ENCODE measurements at regions not wholly inside any gene's neighbourhood (a gene's known extent, or its start where the extent isn't known, plus 50 kb on each side); places are given as distances from the start of the nearest gene placed in this dataset.
"Not testable (repeated sequence)": the region's sequence is repeated elsewhere in the genome, so short reads cannot be mapped to it uniquely, and the experiment has no call there.

DNA sequence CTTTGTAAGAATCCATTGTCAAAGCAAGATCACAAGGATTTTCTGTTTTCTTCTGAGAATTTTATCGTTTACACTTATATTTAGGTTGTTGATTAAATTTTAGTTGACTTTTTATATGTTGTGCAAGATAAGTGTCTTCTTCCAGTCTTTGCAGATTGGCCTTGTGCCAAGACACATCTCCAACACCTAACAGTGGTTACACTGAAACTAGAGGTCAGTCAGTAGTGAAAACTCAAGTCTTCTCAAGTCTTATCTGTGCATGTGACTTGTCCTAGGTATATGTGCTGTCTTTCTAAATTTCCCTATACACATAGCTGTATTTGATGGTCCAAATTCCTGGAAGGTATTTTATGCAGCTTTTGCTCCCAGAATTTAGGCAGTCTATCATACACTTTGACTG lies 1183.2 kb upstream of the B3GALT2 start:
- TF ChIP-seq, protein P1, sequence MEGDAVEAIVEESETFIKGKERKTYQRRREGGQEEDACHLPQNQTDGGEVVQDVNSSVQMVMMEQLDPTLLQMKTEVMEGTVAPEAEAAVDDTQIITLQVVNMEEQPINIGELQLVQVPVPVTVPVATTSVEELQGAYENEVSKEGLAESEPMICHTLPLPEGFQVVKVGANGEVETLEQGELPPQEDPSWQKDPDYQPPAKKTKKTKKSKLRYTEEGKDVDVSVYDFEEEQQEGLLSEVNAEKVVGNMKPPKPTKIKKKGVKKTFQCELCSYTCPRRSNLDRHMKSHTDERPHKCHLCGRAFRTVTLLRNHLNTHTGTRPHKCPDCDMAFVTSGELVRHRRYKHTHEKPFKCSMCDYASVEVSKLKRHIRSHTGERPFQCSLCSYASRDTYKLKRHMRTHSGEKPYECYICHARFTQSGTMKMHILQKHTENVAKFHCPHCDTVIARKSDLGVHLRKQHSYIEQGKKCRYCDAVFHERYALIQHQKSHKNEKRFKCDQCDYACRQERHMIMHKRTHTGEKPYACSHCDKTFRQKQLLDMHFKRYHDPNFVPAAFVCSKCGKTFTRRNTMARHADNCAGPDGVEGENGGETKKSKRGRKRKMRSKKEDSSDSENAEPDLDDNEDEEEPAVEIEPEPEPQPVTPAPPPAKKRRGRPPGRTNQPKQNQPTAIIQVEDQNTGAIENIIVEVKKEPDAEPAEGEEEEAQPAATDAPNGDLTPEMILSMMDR (IDR thresholded peaks at IDR 0.05; ENCODE audit: low read length, missing control alignments): no peak
- H3K4me3 ChIP-seq (replicated peaks; ENCODE audit: low read depth, low read length): no peak overlapping the region
- no peak for DNase-seq (ENCODE audit: low read depth)

DNA sequence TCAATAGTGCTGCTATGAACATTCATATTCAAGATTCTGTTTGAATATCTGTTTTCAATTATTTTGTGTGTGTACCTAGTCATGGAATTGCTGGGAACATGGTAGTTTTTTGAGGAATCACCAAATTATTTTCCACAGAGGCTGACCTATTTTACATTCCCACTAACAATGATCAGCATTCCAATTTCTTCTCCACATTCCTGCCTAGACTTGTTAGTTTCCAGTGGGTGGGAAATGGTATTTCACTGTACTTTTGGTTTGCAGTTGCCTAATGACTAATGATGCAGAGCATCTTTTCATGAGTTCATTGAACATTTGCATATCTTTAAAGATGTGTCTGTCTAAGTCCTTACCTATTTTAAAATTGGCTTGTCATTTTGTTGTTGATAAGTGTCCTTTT lies 1182.6 kb upstream of the B3GALT2 start:
- TF ChIP-seq, protein P1 (IDR thresholded peaks at IDR 0.05; ENCODE audit: low read length, missing control alignments): no peak
- DNase-seq (ENCODE audit: low read depth): no peak
- no peak overlapping the region for H3K4me3 ChIP-seq (replicated peaks; ENCODE audit: low read depth, low read length)

DNA sequence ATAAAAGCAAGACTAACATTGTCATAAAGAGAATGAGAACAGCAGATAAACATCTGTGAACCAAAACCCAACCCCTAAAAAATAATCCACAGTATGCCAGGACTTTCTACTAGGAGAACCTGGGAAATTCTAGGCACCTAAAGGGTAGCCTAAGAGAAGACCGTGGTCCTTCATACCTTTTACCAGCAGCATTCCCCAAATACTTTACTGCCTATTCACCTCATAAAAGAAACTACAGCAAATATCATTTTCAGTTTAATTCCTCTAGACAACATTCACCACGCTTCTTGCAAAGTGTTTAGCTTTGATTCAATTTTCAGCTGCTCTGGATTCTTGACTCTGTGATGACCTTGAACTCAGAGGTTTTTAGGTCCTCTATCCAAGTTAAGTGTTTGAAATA lies 1180.7 kb upstream of the B3GALT2 start:
- no peak for DNase-seq (ENCODE audit: low read depth)
- TF ChIP-seq, protein P1 (IDR thresholded peaks at IDR 0.05; ENCODE audit: low read length, missing control alignments): no peak
- H3K4me3 ChIP-seq (replicated peaks; ENCODE audit: low read depth, low read length): no peak overlapping the region

DNA sequence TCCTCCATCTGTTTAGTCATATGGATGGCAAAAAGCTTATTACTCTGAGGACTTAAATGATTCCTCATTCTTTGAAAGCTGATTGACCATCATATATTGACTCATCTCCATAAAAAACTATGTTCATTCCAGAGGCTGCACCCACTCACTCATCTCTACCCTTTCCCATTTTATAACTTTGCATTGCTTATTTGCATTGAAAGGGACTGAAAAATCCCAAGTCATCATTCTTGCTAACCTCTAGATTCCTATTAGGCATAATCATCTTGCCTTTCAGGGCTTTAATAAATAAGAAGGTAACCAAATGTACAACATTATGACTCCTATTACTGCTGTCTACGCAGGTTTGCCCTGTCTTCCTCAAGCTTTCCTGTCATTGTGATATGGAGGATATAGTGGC lies 1180.3 kb upstream of the B3GALT2 start:
- no peak overlapping the region for H3K4me3 ChIP-seq (replicated peaks; ENCODE audit: low read depth, low read length)
- no peak for DNase-seq (ENCODE audit: low read depth)
- TF ChIP-seq, protein P1 (IDR thresholded peaks at IDR 0.05; ENCODE audit: low read length, missing control alignments): no peak

DNA sequence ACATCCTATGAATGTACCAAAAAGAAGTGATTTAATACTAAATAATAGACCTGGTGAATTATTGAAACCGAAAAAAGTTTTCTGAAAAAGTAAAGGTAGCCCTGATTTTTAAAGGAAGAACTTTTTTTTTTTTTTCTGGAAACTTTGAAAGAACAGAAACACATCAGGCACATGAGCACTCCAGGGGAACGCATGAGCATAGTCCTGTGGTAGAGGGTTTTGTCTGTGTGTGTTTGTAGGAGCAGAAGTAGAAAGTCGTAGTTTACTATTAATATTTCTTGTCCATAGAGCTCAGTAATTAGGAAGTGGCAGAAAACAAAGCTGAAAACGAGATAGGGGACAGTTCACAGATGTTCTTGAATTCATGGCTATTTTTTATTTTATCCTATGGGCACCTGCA lies 1175.9 kb upstream of the B3GALT2 start:
- TF ChIP-seq, protein P1 (IDR thresholded peaks at IDR 0.05; ENCODE audit: low read length, missing control alignments): no peak
- no peak for DNase-seq (ENCODE audit: low read depth)
- no peak overlapping the region for H3K4me3 ChIP-seq (replicated peaks; ENCODE audit: low read depth, low read length)

DNA sequence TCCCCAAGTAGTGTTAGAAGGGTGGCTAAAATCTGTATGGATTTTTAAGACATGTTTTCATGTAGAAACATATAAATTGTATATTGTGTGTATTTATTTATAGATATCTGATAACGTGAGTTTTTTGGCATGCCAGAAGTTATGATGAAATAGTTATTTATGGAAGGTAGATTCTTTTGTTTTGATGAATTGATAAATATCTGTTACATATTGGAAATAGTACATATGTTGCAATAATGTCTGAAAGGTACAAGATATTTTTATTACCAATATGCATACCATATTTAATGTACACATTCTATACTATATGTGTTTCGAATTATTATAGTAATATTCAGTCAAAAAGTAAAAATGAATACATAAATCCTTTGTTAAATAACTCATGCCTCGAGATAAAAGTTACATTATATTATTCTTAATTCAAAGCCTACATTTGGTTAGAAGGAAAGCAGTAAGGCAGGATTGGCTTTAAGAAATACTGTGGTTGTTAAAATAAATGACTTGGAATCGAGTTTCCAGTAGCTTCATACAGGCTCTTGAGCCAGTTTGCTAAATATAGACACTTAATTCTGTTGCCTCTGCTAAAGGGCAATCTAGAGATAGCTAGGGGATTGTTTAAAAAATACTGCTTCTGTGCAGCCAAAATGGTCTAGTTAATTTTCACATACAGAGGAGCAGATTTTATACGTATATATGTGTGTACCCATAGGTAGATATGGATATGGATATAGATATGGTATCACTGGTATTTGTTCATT lies 1175.1 kb upstream of the B3GALT2 start:
- DNase-seq (ENCODE audit: low read depth): no peak
- no peak overlapping the region for H3K4me3 ChIP-seq (replicated peaks; ENCODE audit: low read depth, low read length)
- TF ChIP-seq, protein P1 (IDR thresholded peaks at IDR 0.05; ENCODE audit: low read length, missing control alignments): no peak

DNA sequence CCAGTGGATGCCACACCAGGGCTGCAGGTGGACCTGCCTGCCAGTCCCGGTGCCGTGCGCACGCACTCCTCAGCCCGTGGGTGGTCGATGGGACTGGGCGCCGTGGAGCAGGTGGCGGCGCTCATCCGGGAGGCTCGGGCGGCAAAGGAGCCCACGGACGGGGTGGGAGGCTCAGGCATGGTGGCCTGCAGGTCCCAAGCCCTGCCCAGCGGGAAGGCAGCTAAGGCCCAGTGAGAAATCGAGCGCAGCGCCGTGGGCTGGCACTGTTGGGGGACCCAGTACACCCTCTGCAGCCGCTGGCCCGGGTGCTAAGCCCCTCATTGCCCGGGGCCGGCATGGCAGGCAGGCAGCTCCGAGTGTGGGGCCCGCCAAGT lies 1171.8 kb upstream of the B3GALT2 start:
- TF ChIP-seq, protein P1 (IDR thresholded peaks at IDR 0.05; ENCODE audit: low read length, missing control alignments): no peak
- no peak overlapping the region for H3K4me3 ChIP-seq (replicated peaks; ENCODE audit: low read depth, low read length)
- no peak for DNase-seq (ENCODE audit: low read depth)

DNA sequence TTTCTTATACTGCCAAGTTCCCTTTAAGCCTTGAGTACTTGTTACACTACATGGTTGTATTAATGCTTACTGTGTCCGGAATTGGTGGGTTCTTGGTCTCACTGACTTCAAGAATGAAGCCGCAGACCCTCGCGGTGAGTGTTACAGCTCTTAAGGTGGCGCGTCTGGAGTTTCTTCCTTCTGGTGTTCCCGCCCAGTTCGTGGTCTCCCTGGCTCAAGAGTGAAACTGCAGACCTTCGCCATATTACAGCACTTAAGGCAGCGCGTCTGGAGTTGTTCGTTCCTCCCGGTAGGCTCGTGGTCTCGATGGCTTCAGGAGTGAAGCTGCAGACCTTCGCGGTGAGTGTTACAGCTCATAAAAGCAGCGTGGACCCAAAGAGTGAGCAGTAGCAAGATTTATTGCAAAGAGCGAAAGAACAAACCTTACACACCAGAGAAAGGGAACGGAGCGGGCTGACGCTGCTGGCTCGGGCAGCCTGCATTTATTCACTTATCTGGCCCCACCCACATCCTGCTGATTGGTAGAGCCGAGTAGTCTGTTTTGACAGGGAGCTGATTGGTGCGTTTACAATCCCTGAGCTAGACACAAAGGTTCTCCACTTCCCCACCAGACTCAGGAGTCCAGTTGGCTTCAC lies 1171.3 kb upstream of the B3GALT2 start:
- H3K4me3 ChIP-seq (replicated peaks; ENCODE audit: low read depth, low read length); DNase-seq (ENCODE audit: low read depth): not testable (repeated sequence)
